IMR-90 (cell line): ENCODE measurements at regions not wholly inside any gene's neighbourhood (a gene's known extent, or its start where the extent isn't known, plus 50 kb on each side); places are given as distances from the start of the nearest gene placed in this dataset.

Experiments
- ATAC-seq: fragments of 200-7000 bp; cut with Tn5 transposase; 2 replicates; pipeline ENCODE4 v1.9.1; 2020; ENCODE audit warnings: low read depth, mild to moderate bottlenecking, moderate library complexity
- BruUV-seq: library from RNA; stranded (reverse); fragments of 400-500 nt; replicated peaks from 2 replicates; lab custom pipeline; 2021; lab: Mats Ljungman, UMichigan
- CTCF ChIA-PET: fragments of 300-600 bp; formaldehyde crosslinking; extraction: SDS; loops from one replicate; lab custom pipeline; 2021; ENCODE audit warnings: antibody characterized with exemption; lab: Yijun Ruan, JAX
- POLR2A ChIA-PET: fragments of 300-600 bp; sonication (Branson Sonifier 250); formaldehyde crosslinking; loops from one replicate; lab custom pipeline; 2022; ENCODE audit warnings: antibody characterized with exemption; ENCODE audit not compliant: unreplicated experiment; lab: Charles Lee
- DNase-seq: peaks from one replicate; pipeline ENCODE4 v3.0.0; 2013
- H2AFZ ChIP-seq: replicated peaks from 2 replicates; pipeline ENCODE3; 2013; ENCODE audit warnings: low read length, mild to moderate bottlenecking; ENCODE audit not compliant: poor library complexity
- H2AK5ac ChIP-seq: 2 replicates; pipeline ENCODE4 v1.6.1; 2013; ENCODE audit warnings: low read depth, low read length, inconsistent platforms
- H2AK9ac ChIP-seq: replicated peaks from 2 replicates; pipeline ENCODE3; 2013; ENCODE audit warnings: mild to moderate bottlenecking, low read depth, low read length, moderate library complexity; ENCODE audit not compliant: poor library complexity
- H2BK120ac ChIP-seq: 2 replicates; pipeline ENCODE4 v1.6.1; 2013; ENCODE audit warnings: low read depth, low read length, inconsistent platforms
- H2BK15ac ChIP-seq: 3 replicates; pipeline ENCODE4 v1.6.1; 2013; ENCODE audit warnings: low read depth, low read length, inconsistent platforms
- H2BK20ac ChIP-seq: 2 replicates; pipeline ENCODE4 v1.6.1; 2013; ENCODE audit warnings: low read depth, mild to moderate bottlenecking, inconsistent platforms, low read length, moderate library complexity
- H2BK5ac ChIP-seq: 2 replicates; pipeline ENCODE4 v1.6.1; 2013; ENCODE audit warnings: mild to moderate bottlenecking, low read depth, low read length, inconsistent platforms; ENCODE audit not compliant: poor library complexity, severe bottlenecking
- H3K14ac ChIP-seq: replicated peaks from 2 replicates; pipeline ENCODE4 v1.6.1; 2013; ENCODE audit warnings: low read depth, low read length, inconsistent platforms
- H3K18ac ChIP-seq: 2 replicates; pipeline ENCODE4 v1.6.1; 2013; ENCODE audit warnings: low read depth, low read length, control low read depth
- H3K23ac ChIP-seq: 2 replicates; pipeline ENCODE4 v1.6.1; 2013; ENCODE audit warnings: low read depth, low read length, inconsistent platforms
- H3K27ac ChIP-seq: 2 replicates; pipeline ENCODE4 v1.5.1; 2013; ENCODE audit warnings: mild to moderate bottlenecking, control low read depth, low read length; ENCODE audit not compliant: insufficient read depth
- H3K27me3 ChIP-seq: 2 replicates; pipeline ENCODE4 v1.6.1; 2013; ENCODE audit warnings: low read length; ENCODE audit not compliant: control insufficient read depth, insufficient read depth
- H3K36me3 ChIP-seq: 2 replicates; pipeline ENCODE4 v1.6.1; 2013; ENCODE audit warnings: low read length, mixed read lengths; ENCODE audit not compliant: control insufficient read depth, insufficient read depth
- H3K4ac ChIP-seq: 2 replicates; pipeline ENCODE4 v1.6.1; 2013; ENCODE audit warnings: low read depth, low read length, inconsistent platforms
- H3K4me1 ChIP-seq: 2 replicates; pipeline ENCODE4 v1.6.1; 2013; ENCODE audit warnings: low read length, mixed read lengths; ENCODE audit not compliant: control insufficient read depth, insufficient read depth
- H3K4me2 ChIP-seq: 2 replicates; pipeline ENCODE4 v1.6.1; 2013; ENCODE audit warnings: low read depth, mild to moderate bottlenecking, control low read depth, low read length, moderate library complexity
- H3K4me3 ChIP-seq: 2 replicates; pipeline ENCODE4 v1.5.1; 2013; ENCODE audit warnings: low read depth, mild to moderate bottlenecking, control low read depth, low read length, moderate library complexity; ENCODE audit not compliant: insufficient read depth
- H3K56ac ChIP-seq: 2 replicates; pipeline ENCODE4 v1.6.1; 2013; ENCODE audit warnings: low read length, inconsistent platforms; ENCODE audit not compliant: insufficient read depth; ENCODE audit errors: extremely low read depth
- H3K79me1 ChIP-seq, 2 experiments: 2 replicates each; pipeline ENCODE4 v1.6.1; 2013; ENCODE audit warnings: low read length in 2 of 2, inconsistent platforms in 1 of 2, low read depth in 1 of 2
- H3K9ac ChIP-seq: 2 replicates; pipeline ENCODE4 v1.6.1; 2013; ENCODE audit warnings: low read depth, low read length, control low read depth
- H3K9me1 ChIP-seq: 2 replicates; pipeline ENCODE4 v1.6.1; 2013; ENCODE audit warnings: low read length, inconsistent platforms; ENCODE audit not compliant: insufficient read depth
- H3K9me3 ChIP-seq: 2 replicates; pipeline ENCODE4 v1.6.1; 2013; ENCODE audit warnings: low read length; ENCODE audit not compliant: control insufficient read depth, insufficient read depth
- H4K20me1 ChIP-seq: 2 replicates; pipeline ENCODE4 v1.6.1; 2013; ENCODE audit warnings: low read length, inconsistent platforms; ENCODE audit not compliant: insufficient read depth
- H4K5ac ChIP-seq: 2 replicates; pipeline ENCODE4 v1.6.1; 2013; ENCODE audit warnings: mild to moderate bottlenecking, low read depth, low read length, control low read depth
- H4K8ac ChIP-seq, 2 experiments: 2 replicates each; pipeline ENCODE4 v1.6.1; 2013; ENCODE audit warnings: low read depth in 2 of 2, low read length in 2 of 2, control low read depth in 1 of 2, inconsistent platforms in 1 of 2
- H4K91ac ChIP-seq: 2 replicates; pipeline ENCODE4 v1.6.1; 2013; ENCODE audit warnings: low read depth, low read length, inconsistent platforms; ENCODE audit not compliant: insufficient read depth
- BHLHE40 ChIP-seq: fragments of 150-350 bp; IDR thresholded peaks from 2 replicates; pipeline ENCODE4 v1.6.1; 2016; ENCODE audit warnings: mild to moderate bottlenecking, low read depth, low read length
- CEBPB ChIP-seq: IDR thresholded peaks from 2 replicates; pipeline ENCODE4 v1.6.1; 2012; ENCODE audit warnings: low read depth, low read length, improper control_type of control experiment
- CHD1 ChIP-seq: IDR thresholded peaks from 2 replicates; pipeline ENCODE4 v1.6.1; 2012; ENCODE audit warnings: low read depth, low read length, improper control_type of control experiment
- FOS ChIP-seq: fragments of 150-350 bp; IDR thresholded peaks from 2 replicates; pipeline ENCODE4 v1.6.1; 2016; ENCODE audit warnings: low read depth, low read length
- MAFK ChIP-seq: IDR thresholded peaks from 2 replicates; pipeline ENCODE4 v1.6.1; 2012; ENCODE audit warnings: low read depth, low read length, improper control_type of control experiment
- MAZ ChIP-seq: IDR thresholded peaks from 2 replicates; pipeline ENCODE4 v1.6.1; 2012; ENCODE audit warnings: low read depth, mild to moderate bottlenecking, low read length, improper control_type of control experiment, moderate library complexity, borderline replicate concordance
- MXI1 ChIP-seq: IDR thresholded peaks from 2 replicates; pipeline ENCODE4 v1.6.1; 2012; ENCODE audit warnings: low read depth, mild to moderate bottlenecking, low read length, moderate library complexity, borderline replicate concordance
- NFE2L2 ChIP-seq: fragments of 150-350 bp; IDR thresholded peaks from 2 replicates; pipeline ENCODE4 v1.6.1; 2016; ENCODE audit warnings: low read depth, mild to moderate bottlenecking, low read length
- POLR2A ChIP-seq: IDR thresholded peaks from 2 replicates; pipeline ENCODE4 v1.6.1; 2012; ENCODE audit warnings: mild to moderate bottlenecking, low read depth, low read length
- RAD21 ChIP-seq: IDR thresholded peaks from 2 replicates; pipeline ENCODE4 v1.6.1; 2012; ENCODE audit warnings: low read length, improper control_type of control experiment
- RCOR1 ChIP-seq: IDR thresholded peaks from 2 replicates; pipeline ENCODE4 v1.6.1; 2012; ENCODE audit warnings: mild to moderate bottlenecking, low read length, improper control_type of control experiment; ENCODE audit not compliant: insufficient replicate concordance
- RFX5 ChIP-seq: IDR thresholded peaks from 2 replicates; pipeline ENCODE4 v1.8.0; 2012; ENCODE audit warnings: low read depth, mild to moderate bottlenecking, low read length, moderate library complexity
- SMC3 ChIP-seq: fragments of 150-350 bp; IDR thresholded peaks from 2 replicates; pipeline ENCODE4 v1.6.1; 2016; ENCODE audit warnings: low read depth, mild to moderate bottlenecking, antibody characterized with exemption, low read length, moderate library complexity
- WGBS, 2 experiments: methylation state at CpG; one replicate each; pipeline versions ENCODE4 v1.1.5 to v1.1.7; 2013; ENCODE audit warnings: missing lambda C conversion rate in 2 of 2; ENCODE audit not compliant: insufficient read length in 1 of 2; ENCODE audit errors: extremely low coverage in 2 of 2; 5-methylcytosine and 5-hydroxymethylcytosine counted together
- dilution Hi-C: fragments of 300-500 bp; cut with HindIII; formaldehyde crosslinking; loops from one replicate; pipeline ENCODE4 v1.14.3; 2018; ENCODE audit warnings: low sequenced_read_pairs; ENCODE audit not compliant: unreplicated experiment
- in situ Hi-C: fragments of 300-500 bp; cut with MboI; formaldehyde crosslinking; loops from 3 replicates; pipeline ENCODE4 v1.14.3; 2019; ENCODE audit warnings: low sequenced_read_pairs, inconsistent platforms, mixed read lengths
- intact Hi-C: fragments of 100-400 bp; cut with micrococcal nuclease; formaldehyde crosslinking; loops from 2 replicates; pipeline ENCODE4 v1.10.0; 2022
- TF ChIP-seq, protein P1 (sequence below): fragments of 150-350 bp; IDR thresholded peaks from 2 replicates; pipeline ENCODE4 v1.6.1; 2016; ENCODE audit warnings: low read depth, mild to moderate bottlenecking, low read length, moderate library complexity, borderline replicate concordance
- TF ChIP-seq, protein P2 (sequence below): conservative IDR thresholded peaks from 2 replicates; pipeline ENCODE4 v1.5.1; 2012; ENCODE audit warnings: mild to moderate bottlenecking, low read depth, low read length, improper control_type of control experiment
- TF ChIP-seq, protein P3 (sequence below): fragments of 150-350 bp; IDR thresholded peaks from 2 replicates; pipeline ENCODE4 v1.6.1; 2017; ENCODE audit warnings: mild to moderate bottlenecking, antibody characterized with exemption, low read length, low read depth

- no peak overlapping the region for H2BK120ac ChIP-seq
- no TSS peak for BruUV-seq
- H3K9ac ChIP-seq: no peak overlapping the region
- no peaks in the 10 kb centered on the region for H3K36me3 ChIP-seq
- H3K9me1 ChIP-seq: no peaks in the 10 kb centered on the region
- no peak overlapping the region for H3K18ac ChIP-seq
- no peak overlapping the region for H3K23ac ChIP-seq
- intact Hi-C loops (no loop called here), dilution Hi-C loops (no loop called here), in situ Hi-C loops (no loop called here)
- H4K8ac ChIP-seq: no peak overlapping the region
- no peak overlapping the region for H3K4me3 ChIP-seq
- ChIA-PET POLR2A (no interaction called here), CTCF (interaction anchor here (0.8 kb wide), 1 partner anchor 101 kb away, joined by 4 read pairs; no protein-coding TSS in a partner anchor)
- TF ChIP-seq RCOR1: no peak
- TF ChIP-seq, protein P1, sequence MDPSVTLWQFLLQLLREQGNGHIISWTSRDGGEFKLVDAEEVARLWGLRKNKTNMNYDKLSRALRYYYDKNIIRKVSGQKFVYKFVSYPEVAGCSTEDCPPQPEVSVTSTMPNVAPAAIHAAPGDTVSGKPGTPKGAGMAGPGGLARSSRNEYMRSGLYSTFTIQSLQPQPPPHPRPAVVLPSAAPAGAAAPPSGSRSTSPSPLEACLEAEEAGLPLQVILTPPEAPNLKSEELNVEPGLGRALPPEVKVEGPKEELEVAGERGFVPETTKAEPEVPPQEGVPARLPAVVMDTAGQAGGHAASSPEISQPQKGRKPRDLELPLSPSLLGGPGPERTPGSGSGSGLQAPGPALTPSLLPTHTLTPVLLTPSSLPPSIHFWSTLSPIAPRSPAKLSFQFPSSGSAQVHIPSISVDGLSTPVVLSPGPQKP: no peak
- no peak for TF ChIP-seq RAD21
- TF ChIP-seq CEBPB: no peak
- TF ChIP-seq CHD1: no peak
- TF ChIP-seq MAZ: no peak
- no peak for TF ChIP-seq FOS
- TF ChIP-seq BHLHE40: no peak
- no peak for TF ChIP-seq MAFK
- TF ChIP-seq, protein P2, sequence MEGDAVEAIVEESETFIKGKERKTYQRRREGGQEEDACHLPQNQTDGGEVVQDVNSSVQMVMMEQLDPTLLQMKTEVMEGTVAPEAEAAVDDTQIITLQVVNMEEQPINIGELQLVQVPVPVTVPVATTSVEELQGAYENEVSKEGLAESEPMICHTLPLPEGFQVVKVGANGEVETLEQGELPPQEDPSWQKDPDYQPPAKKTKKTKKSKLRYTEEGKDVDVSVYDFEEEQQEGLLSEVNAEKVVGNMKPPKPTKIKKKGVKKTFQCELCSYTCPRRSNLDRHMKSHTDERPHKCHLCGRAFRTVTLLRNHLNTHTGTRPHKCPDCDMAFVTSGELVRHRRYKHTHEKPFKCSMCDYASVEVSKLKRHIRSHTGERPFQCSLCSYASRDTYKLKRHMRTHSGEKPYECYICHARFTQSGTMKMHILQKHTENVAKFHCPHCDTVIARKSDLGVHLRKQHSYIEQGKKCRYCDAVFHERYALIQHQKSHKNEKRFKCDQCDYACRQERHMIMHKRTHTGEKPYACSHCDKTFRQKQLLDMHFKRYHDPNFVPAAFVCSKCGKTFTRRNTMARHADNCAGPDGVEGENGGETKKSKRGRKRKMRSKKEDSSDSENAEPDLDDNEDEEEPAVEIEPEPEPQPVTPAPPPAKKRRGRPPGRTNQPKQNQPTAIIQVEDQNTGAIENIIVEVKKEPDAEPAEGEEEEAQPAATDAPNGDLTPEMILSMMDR: no peak
- TF ChIP-seq NFE2L2: no peak
- no peak for TF ChIP-seq RFX5
- TF ChIP-seq POLR2A: no peak
- TF ChIP-seq SMC3: no peak
- TF ChIP-seq MXI1: no peak
- TF ChIP-seq, protein P3, sequence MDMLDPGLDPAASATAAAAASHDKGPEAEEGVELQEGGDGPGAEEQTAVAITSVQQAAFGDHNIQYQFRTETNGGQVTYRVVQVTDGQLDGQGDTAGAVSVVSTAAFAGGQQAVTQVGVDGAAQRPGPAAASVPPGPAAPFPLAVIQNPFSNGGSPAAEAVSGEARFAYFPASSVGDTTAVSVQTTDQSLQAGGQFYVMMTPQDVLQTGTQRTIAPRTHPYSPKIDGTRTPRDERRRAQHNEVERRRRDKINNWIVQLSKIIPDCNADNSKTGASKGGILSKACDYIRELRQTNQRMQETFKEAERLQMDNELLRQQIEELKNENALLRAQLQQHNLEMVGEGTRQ: no peak
- DNase-seq (no peak), ATAC-seq (no peak)
- no CpG with 5 or more reads among the region's 5 CpGs for WGBS, 2 experiments
- H2AK9ac ChIP-seq: no peak overlapping the region
- no peak overlapping the region for H2BK15ac ChIP-seq
- no peak overlapping the region for H3K56ac ChIP-seq
- H3K9me3 ChIP-seq: peaks cover 2% of the 10 kb centered on the region; the same call in 1 of the 2 replicates
- H4K5ac ChIP-seq: no peak overlapping the region
- no peaks in the 10 kb centered on the region for H4K20me1 ChIP-seq
- no peak overlapping the region for H3K4me2 ChIP-seq
- no peak overlapping the region for H3K14ac ChIP-seq
- H2BK5ac ChIP-seq: no peak overlapping the region
- peaks cover 5% of the 10 kb centered on the region; the same call in 1 of the 2 replicates for H3K4me1 ChIP-seq
- no peak overlapping the region for H4K91ac ChIP-seq
- H2AK5ac ChIP-seq: no peak overlapping the region
- no peak overlapping the region for H2BK20ac ChIP-seq
- H2AFZ ChIP-seq: no peak overlapping the region
- no peak overlapping the region for H3K4ac ChIP-seq
- H3K79me1 ChIP-seq: no peaks in the 10 kb centered on the region
- no peak overlapping the region for H3K27ac ChIP-seq
- H3K27me3 ChIP-seq: no peaks in the 10 kb centered on the region
These were observed 618.6 kb upstream of the TMEM132C start for GRCh38 chr12:127648321-127648720.
